ENCODE measurements at regions not wholly inside any gene's neighbourhood (a gene's known extent, or its start where the extent isn't known, plus 50 kb on each side); places are given as distances from the start of the nearest gene placed in this dataset.

- no peaks in the 10 kb centered on the region for H3K9me3 Mint-ChIP-seq
- H3K27me3 Mint-ChIP-seq (ENCODE audit: low read depth in 2 of 2) = peaks cover 0 to 20% of the 10 kb centered on the region in 2 donors
- H3K4me1 Mint-ChIP-seq = no peaks in the 10 kb centered on the region
- no peak for TF ChIP-seq CTCF (IDR thresholded peaks at IDR 0.05)
- no peak overlapping the region for H3K27ac Mint-ChIP-seq
- intact Hi-C loops (cut with micrococcal nuclease) = no loop called here
- H3K36me3 Mint-ChIP-seq = no peaks in the 10 kb centered on the region
- no peak overlapping the region for H3K4me3 Mint-ChIP-seq
- Histone ChIP-seq H3K27me3 (ENCODE audit: control insufficient read depth, insufficient read depth, low read length) (no peaks in the 10 kb centered on the region), H3K4me3 (ENCODE audit: low read length) (no peak overlapping the region), H3K36me3 (ENCODE audit: control insufficient read depth, insufficient read depth, low read length) (no peaks in the 10 kb centered on the region), H3K27ac (ENCODE audit: low read length) (no peak overlapping the region), H3K9me3 (ENCODE audit: control insufficient read depth, insufficient read depth, low read length) (no peaks in the 10 kb centered on the region), H3K4me1 (ENCODE audit: control insufficient read depth, insufficient read depth, low read length) (no peaks in the 10 kb centered on the region)
- ATAC-seq = no peak
- no peak for DNase-seq
- WGBS (ENCODE audit: insufficient coverage) = 100% methylated on average over 2 of the region's 3 CpGs
Observed at GRCh38 chr5:106854922-106855321, 815.8 kb downstream of the EFNA5 start.

- no peaks in the 10 kb centered on the region for H3K36me3 Mint-ChIP-seq
- H3K27ac Mint-ChIP-seq = no peak overlapping the region
- DNase-seq (no peak), ATAC-seq (no peak)
- H3K9me3 ChIP-seq (ENCODE audit: control insufficient read depth, insufficient read depth, low read length) = no peaks in the 10 kb centered on the region
- TF ChIP-seq CTCF (IDR thresholded peaks at IDR 0.05) = no peak
- peaks cover 0 to 20% of the 10 kb centered on the region in 2 donors for H3K27me3 Mint-ChIP-seq (ENCODE audit: low read depth in 2 of 2)
- no peaks in the 10 kb centered on the region for H3K9me3 Mint-ChIP-seq
- H3K27me3 ChIP-seq (ENCODE audit: control insufficient read depth, insufficient read depth, low read length) = no peaks in the 10 kb centered on the region
- H3K36me3 ChIP-seq (ENCODE audit: control insufficient read depth, insufficient read depth, low read length) = no peaks in the 10 kb centered on the region
- H3K4me1 Mint-ChIP-seq = no peaks in the 10 kb centered on the region
- no peak overlapping the region for H3K4me3 ChIP-seq (ENCODE audit: low read length)
- WGBS (ENCODE audit: insufficient coverage) = 94% methylated on average over 1 of the region's 1 CpG
- no peak overlapping the region for H3K27ac ChIP-seq (ENCODE audit: low read length)
- intact Hi-C loops (cut with micrococcal nuclease) = no loop called here
- H3K4me1 ChIP-seq (ENCODE audit: control insufficient read depth, insufficient read depth, low read length) = no peaks in the 10 kb centered on the region
- H3K4me3 Mint-ChIP-seq = no peak overlapping the region
Observed at GRCh38 chr5:106854105-106854687, 816.5 kb downstream of the EFNA5 start.

- H3K9me3 Mint-ChIP-seq = no peaks in the 10 kb centered on the region
- WGBS (ENCODE audit: insufficient coverage) = 100% methylated on average over 4 of the region's 4 CpGs
- H3K4me3 ChIP-seq (ENCODE audit: low read length) = no peak overlapping the region
- no peaks in the 10 kb centered on the region for H3K27me3 ChIP-seq (ENCODE audit: control insufficient read depth, insufficient read depth, low read length)
- no peak for DNase-seq
- no peaks in the 10 kb centered on the region for H3K36me3 ChIP-seq (ENCODE audit: control insufficient read depth, insufficient read depth, low read length)
- intact Hi-C loops (cut with micrococcal nuclease) = no loop called here
- no peaks in the 10 kb centered on the region for H3K9me3 ChIP-seq (ENCODE audit: control insufficient read depth, insufficient read depth, low read length)
- H3K36me3 Mint-ChIP-seq = no peaks in the 10 kb centered on the region
- no peak for TF ChIP-seq CTCF (IDR thresholded peaks at IDR 0.05)
- H3K4me1 ChIP-seq (ENCODE audit: control insufficient read depth, insufficient read depth, low read length) = no peaks in the 10 kb centered on the region
- no peak overlapping the region for H3K27ac ChIP-seq (ENCODE audit: low read length)
- H3K4me3 Mint-ChIP-seq = no peak overlapping the region
- H3K27me3 Mint-ChIP-seq (ENCODE audit: low read depth in 2 of 2) = peaks cover 0 to 20% of the 10 kb centered on the region in 2 donors
- H3K27ac Mint-ChIP-seq = no peak overlapping the region
- ATAC-seq = no peak
- no peaks in the 10 kb centered on the region for H3K4me1 Mint-ChIP-seq
Observed at GRCh38 chr5:106853266-106853665, 817.5 kb downstream of the EFNA5 start.

GRCh38 chr5:106849266-106849665 is 821.5 kb downstream of the EFNA5 start:
- no peak overlapping the region for H3K4me3 ChIP-seq (ENCODE audit: low read length)
- H3K9me3 ChIP-seq (ENCODE audit: control insufficient read depth, insufficient read depth, low read length) = no peaks in the 10 kb centered on the region
- H3K4me3 Mint-ChIP-seq = no peak overlapping the region
- no peaks in the 10 kb centered on the region for H3K27me3 ChIP-seq (ENCODE audit: control insufficient read depth, insufficient read depth, low read length)
- ATAC-seq = no peak
- no peaks in the 10 kb centered on the region for H3K9me3 Mint-ChIP-seq
- H3K36me3 ChIP-seq (ENCODE audit: control insufficient read depth, insufficient read depth, low read length) = no peaks in the 10 kb centered on the region
- intact Hi-C loops (cut with micrococcal nuclease) = no loop called here
- no peaks in the 10 kb centered on the region for H3K36me3 Mint-ChIP-seq
- WGBS (ENCODE audit: insufficient coverage) = 73% methylated on average over 3 of the region's 3 CpGs
- H3K4me1 ChIP-seq (ENCODE audit: control insufficient read depth, insufficient read depth, low read length) = no peaks in the 10 kb centered on the region
- H3K4me1 Mint-ChIP-seq = no peaks in the 10 kb centered on the region
- no peak for DNase-seq
- H3K27me3 Mint-ChIP-seq (ENCODE audit: low read depth in 2 of 2) = peaks cover 0 to 14% of the 10 kb centered on the region in 2 donors
- no peak overlapping the region for H3K27ac ChIP-seq (ENCODE audit: low read length)
- TF ChIP-seq CTCF (IDR thresholded peaks at IDR 0.05) = no peak
- no peak overlapping the region for H3K27ac Mint-ChIP-seq

Measured in natural killer cell (primary cell).